ENCODE measurements at regions not wholly inside any gene's neighbourhood (a gene's known extent, or its start where the extent isn't known, plus 50 kb on each side); places are given as distances from the start of the nearest gene placed in this dataset.
"Not testable (repeated sequence)": the region's sequence is repeated elsewhere in the genome, so short reads cannot be mapped to it uniquely, and the experiment has no call there.

- no peak overlapping the region for H3K4me3 ChIP-seq (ENCODE audit: low read depth, low read length)
- TF ChIP-seq CTCF (IDR thresholded peaks at IDR 0.05; ENCODE audit: insufficient read depth, low read depth, low read length, missing control alignments): no peak
- DNase-seq (ENCODE audit: low read depth): no peak
Measured at GRCh38 chrX:35351795-35352483, 409.3 kb downstream of the FAM47B start.

- no peak overlapping the region for H3K4me3 ChIP-seq (ENCODE audit: low read depth, low read length)
- no peak for TF ChIP-seq CTCF (IDR thresholded peaks at IDR 0.05; ENCODE audit: insufficient read depth, low read depth, low read length, missing control alignments)
- no peak for DNase-seq (ENCODE audit: low read depth)
Measured at GRCh38 chrX:35357656-35358055, 415.1 kb downstream of the FAM47B start.

GRCh38 chrX:35362866-35363265 is 420.3 kb downstream of the FAM47B start:
- H3K4me3 ChIP-seq (ENCODE audit: low read depth, low read length): no peak overlapping the region
- TF ChIP-seq CTCF (IDR thresholded peaks at IDR 0.05; ENCODE audit: insufficient read depth, low read depth, low read length, missing control alignments): no peak
- no peak for DNase-seq (ENCODE audit: low read depth)

- H3K4me3 ChIP-seq (ENCODE audit: low read depth, low read length): no peak overlapping the region
- no peak for TF ChIP-seq CTCF (IDR thresholded peaks at IDR 0.05; ENCODE audit: insufficient read depth, low read depth, low read length, missing control alignments)
- no peak for DNase-seq (ENCODE audit: low read depth)
Measured at GRCh38 chrX:35374116-35374515, 424.0 kb upstream of the MAGEB16 start.

GRCh38 chrX:35380808-35381700 is 417.1 kb upstream of the MAGEB16 start:
- peak; percentile 8 for DNase-seq (ENCODE audit: low read depth)
- peak; percentile 53 for TF ChIP-seq CTCF (IDR thresholded peaks at IDR 0.05; ENCODE audit: insufficient read depth, low read depth, low read length, missing control alignments)
- H3K4me3 ChIP-seq (ENCODE audit: low read depth, low read length): no peak overlapping the region

GRCh38 chrX:35381709-35382108 is 416.4 kb upstream of the MAGEB16 start:
- DNase-seq (ENCODE audit: low read depth); H3K4me3 ChIP-seq (ENCODE audit: low read depth, low read length): not testable (repeated sequence)

- TF ChIP-seq CTCF (IDR thresholded peaks at IDR 0.05; ENCODE audit: insufficient read depth, low read depth, low read length, missing control alignments): no peak
- H3K4me3 ChIP-seq (ENCODE audit: low read depth, low read length): no peak overlapping the region
Measured at GRCh38 chrX:35382966-35383365, 415.2 kb upstream of the MAGEB16 start.

More at GRCh38 chrX:35382966-35383365, 415.2 kb upstream of the MAGEB16 start:
- no peak for DNase-seq (ENCODE audit: low read depth)
